ENCODE measurements at regions not wholly inside any gene's neighbourhood (a gene's known extent, or its start where the extent isn't known, plus 50 kb on each side); places are given as distances from the start of the nearest gene placed in this dataset.

DNA sequence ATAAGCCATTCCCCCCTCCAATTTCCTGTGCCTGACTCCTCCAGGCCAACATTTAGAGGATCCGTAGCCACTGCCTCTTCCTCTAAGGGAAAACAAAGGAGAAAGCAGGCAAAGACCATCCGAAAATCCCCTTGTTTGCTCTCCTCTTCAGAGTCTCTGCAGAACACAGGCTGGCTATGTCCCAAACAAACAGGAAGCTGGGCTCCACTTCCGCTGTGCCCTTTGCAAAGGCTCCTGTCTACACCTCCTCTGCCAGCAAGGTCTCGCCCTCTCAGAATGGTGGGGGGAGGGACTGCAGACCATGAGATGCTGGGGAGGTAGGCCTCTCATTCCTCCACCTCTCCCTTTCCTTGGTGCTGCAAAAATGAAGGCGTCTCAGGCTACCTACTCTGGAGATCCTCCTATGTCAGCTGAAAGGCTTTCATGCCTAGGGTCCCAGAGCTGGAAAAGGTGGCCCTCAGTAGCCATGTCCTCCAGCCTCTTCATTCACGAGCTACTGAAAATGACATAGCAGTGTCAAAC lies 596.2 kb downstream of the BUD13 start:
- H3K4me1 Mint-ChIP-seq (ENCODE audit: unreplicated experiment) = peaks cover 37% of the 10 kb centered on the region
- H3K36me3 Mint-ChIP-seq = no peaks in the 10 kb centered on the region
- peak; percentile 39 for DNase-seq (ENCODE audit: extremely low spot score, unreplicated experiment)
- H3K27me3 Mint-ChIP-seq = peaks cover 36% of the 10 kb centered on the region
- H3K27ac Mint-ChIP-seq = no peak overlapping the region
- no peak for TF ChIP-seq CTCF (conservative IDR thresholded peaks at IDR 0.05)
- H3K9me3 Mint-ChIP-seq = no peaks in the 10 kb centered on the region
- no peak overlapping the region for H3K4me3 Mint-ChIP-seq

- no peaks in the 10 kb centered on the region for H3K36me3 Mint-ChIP-seq
- H3K27ac Mint-ChIP-seq = no peak overlapping the region
- no peak overlapping the region for H3K4me3 Mint-ChIP-seq
- H3K9me3 Mint-ChIP-seq = no peaks in the 10 kb centered on the region
- H3K27me3 Mint-ChIP-seq = peaks cover 35% of the 10 kb centered on the region
- peak; percentile 32 for DNase-seq (ENCODE audit: extremely low spot score, unreplicated experiment)
- no peak for TF ChIP-seq CTCF (conservative IDR thresholded peaks at IDR 0.05)
- H3K4me1 Mint-ChIP-seq (ENCODE audit: unreplicated experiment) = peaks cover 37% of the 10 kb centered on the region
These were observed 597.1 kb downstream of the BUD13 start for GRCh38 chr11:116175707-116176106.

DNA sequence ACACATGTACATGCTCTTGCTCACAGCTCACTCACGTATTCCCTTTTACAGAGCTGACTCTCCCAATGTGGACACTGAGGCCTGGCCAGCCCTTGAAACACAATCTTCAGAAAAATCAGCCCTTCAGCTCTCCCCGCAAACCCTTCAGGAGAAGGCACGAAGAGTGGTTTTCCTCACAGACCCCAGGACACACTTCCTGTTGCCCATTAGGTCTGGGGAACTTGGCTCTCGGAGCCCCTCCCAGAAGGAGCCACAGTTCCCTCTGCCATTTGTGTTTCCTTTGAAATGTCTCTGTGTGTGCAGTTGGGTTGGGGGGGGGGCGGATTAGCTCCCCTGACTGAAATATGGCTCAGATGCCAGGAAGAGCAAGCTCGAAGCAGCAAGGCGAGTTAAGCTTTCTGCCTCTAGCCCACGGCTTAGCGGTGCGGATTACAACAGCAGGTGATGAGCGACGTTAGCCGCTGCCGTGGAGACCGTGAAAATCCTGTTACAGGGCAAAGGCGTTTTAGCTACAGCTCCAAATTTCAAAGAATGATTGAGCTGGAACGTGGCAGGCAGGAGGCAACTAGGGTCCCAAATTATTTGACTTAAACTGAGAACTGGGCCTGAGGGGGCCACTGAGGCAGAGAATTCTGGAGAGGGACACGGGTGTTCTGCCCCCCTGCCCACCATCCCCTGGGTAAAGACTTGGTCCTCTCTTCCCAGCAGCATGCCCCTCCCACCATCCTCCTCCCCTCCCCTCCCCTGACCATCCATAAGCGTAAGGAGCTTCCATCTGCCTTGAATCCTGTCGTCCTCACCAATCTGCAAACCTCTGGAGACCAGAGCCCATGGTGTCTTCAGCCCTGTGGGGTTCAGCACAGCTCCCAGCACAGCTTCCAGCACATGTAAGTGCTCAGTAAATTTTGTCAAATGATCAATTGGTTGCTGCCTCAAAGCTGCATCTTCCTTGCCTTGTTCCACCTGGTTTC lies 598.6 kb downstream of the BUD13 start:
- H3K27ac Mint-ChIP-seq = no peak overlapping the region
- no peaks in the 10 kb centered on the region for H3K36me3 Mint-ChIP-seq
- peaks cover 34% of the 10 kb centered on the region for H3K4me1 Mint-ChIP-seq (ENCODE audit: unreplicated experiment)
- peaks cover 37% of the 10 kb centered on the region for H3K27me3 Mint-ChIP-seq
- H3K4me3 Mint-ChIP-seq = peak overlapping the region; percentile 39
- no peaks in the 10 kb centered on the region for H3K9me3 Mint-ChIP-seq
- no peak for TF ChIP-seq CTCF (conservative IDR thresholded peaks at IDR 0.05)
- peak; percentile 57 for DNase-seq (ENCODE audit: extremely low spot score, unreplicated experiment)

DNA sequence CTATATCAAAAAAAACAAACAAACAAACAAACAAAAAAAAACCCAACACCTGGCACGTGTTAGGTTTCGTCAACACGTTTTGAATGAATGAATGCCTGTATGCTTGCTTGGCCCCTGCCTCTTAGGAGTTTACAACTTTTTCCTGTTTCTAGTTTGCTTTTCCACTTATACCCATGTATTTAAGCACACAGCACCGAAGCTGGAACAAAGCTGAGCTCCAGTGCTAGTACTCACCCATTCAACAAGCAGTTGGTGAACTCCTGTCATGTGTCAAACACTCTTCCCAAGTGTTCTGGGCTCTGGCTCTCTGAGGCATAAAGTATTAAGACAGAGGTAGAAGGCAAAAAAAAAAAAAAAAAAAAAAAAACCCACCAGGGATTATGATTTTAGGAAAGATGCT lies 599.3 kb downstream of the BUD13 start:
- TF ChIP-seq CTCF (conservative IDR thresholded peaks at IDR 0.05) = no peak
- no peak for DNase-seq (ENCODE audit: extremely low spot score, unreplicated experiment)
- Mint-ChIP-seq H3K27ac (no peak overlapping the region), H3K27me3 (peaks cover 42% of the 10 kb centered on the region), H3K4me3 (no peak overlapping the region), H3K36me3 (no peaks in the 10 kb centered on the region), H3K9me3 (no peaks in the 10 kb centered on the region), H3K4me1 (ENCODE audit: unreplicated experiment) (peaks cover 34% of the 10 kb centered on the region)

DNA sequence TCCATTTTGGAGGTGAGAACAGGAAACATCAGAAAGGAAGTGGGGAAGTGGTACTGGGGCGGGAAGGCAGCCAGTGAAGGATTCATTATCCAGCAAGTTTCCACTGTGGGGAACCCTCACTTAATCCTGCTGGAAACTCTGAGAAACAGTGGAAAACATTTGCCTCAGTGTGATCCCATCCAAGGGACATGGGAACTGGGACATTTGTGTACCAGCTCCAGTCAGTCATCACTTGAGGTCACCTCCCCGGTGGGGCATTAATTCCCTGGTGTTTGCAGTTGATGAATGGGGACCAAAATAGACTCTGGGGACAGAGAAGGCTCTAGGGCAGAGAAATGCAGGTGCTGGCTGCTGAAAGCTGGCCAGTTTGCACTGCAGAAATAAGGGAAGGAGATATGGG lies 599.9 kb downstream of the BUD13 start:
- Mint-ChIP-seq H3K36me3 (no peaks in the 10 kb centered on the region), H3K9me3 (no peaks in the 10 kb centered on the region), H3K27me3 (peaks cover 46% of the 10 kb centered on the region), H3K4me1 (ENCODE audit: unreplicated experiment) (peaks cover 34% of the 10 kb centered on the region), H3K27ac (no peak overlapping the region), H3K4me3 (no peak overlapping the region)
- DNase-seq (ENCODE audit: extremely low spot score, unreplicated experiment) = peak; percentile 27
- no peak for TF ChIP-seq CTCF (conservative IDR thresholded peaks at IDR 0.05)

Measured in type B pancreatic cell (in vitro differentiated cells).